K562 (cell line): ENCODE measurements at regions not wholly inside any gene's neighbourhood (a gene's known extent, or its start where the extent isn't known, plus 50 kb on each side); places are given as distances from the start of the nearest gene placed in this dataset.

Source experiments
- ATAC-seq: fragments of 200-7000 bp; cut with Tn5 transposase; 3 replicates; pipeline ENCODE4 v1.9.1; 2020; ENCODE audit warnings: moderate library complexity
- BruUV-seq: library from RNA; stranded (reverse); fragments of 400-500 nt; replicated peaks from 2 replicates; lab custom pipeline; 2021; lab: Mats Ljungman, UMichigan
- CTCF ChIA-PET: fragments of 300-600 bp; formaldehyde crosslinking; extraction: SDS; loops from one replicate; lab custom pipeline; 2021; ENCODE audit warnings: low intra/inter-chr PET ratio; lab: Yijun Ruan, JAX
- POLR2A ChIA-PET: fragments of 300-600, 350-650 bp; sonication (Branson Sonifier 250); formaldehyde crosslinking; extraction: SDS; loops from one replicate; lab custom pipeline; 2021; ENCODE audit warnings: antibody characterized with exemption, inconsistent platforms; lab: Yijun Ruan, JAX
- DNase-seq, 4 experiments: peaks; one replicate each; pipeline versions ENCODE4 v3.0.0 to v3.0.0-alpha.2; 2011 to 2018; ENCODE audit warnings: low spot score in 3 of 4, mixed read lengths in 3 of 4; ENCODE audit errors: extremely low read depth in 1 of 4
- FAIRE-seq: peaks from 2 replicates; lab custom pipeline; 2011; peaks lifted over from hg19 to GRCh38; lab: Jason Lieb, UNC
- H2AFZ ChIP-seq: 2 replicates; pipeline ENCODE4 v1.6.0; 2011; ENCODE audit warnings: low read depth, low read length, control low read depth, inconsistent platforms
- H3K27ac ChIP-seq: fragments of 200-600 bp; 3 replicates; pipeline ENCODE4 v1.8.0; 2011; ENCODE audit warnings: low read depth, mild to moderate bottlenecking, control low read depth, inconsistent platforms, low read length, moderate library complexity, mixed read lengths; ENCODE audit errors: extremely low read depth
- H3K27me3 ChIP-seq, 2 experiments: fragments of 300-600 bp in 1 of 2; 2 replicates in 1 of 2; 3 replicates in 1 of 2; pipeline versions ENCODE4 v1.6.0 to v1.8.0; 2011; ENCODE audit warnings: inconsistent platforms in 2 of 2, low read length in 2 of 2, mild to moderate bottlenecking in 1 of 2, mixed read lengths in 1 of 2, moderate library complexity in 1 of 2; ENCODE audit not compliant: control insufficient read depth in 2 of 2, insufficient read depth in 2 of 2
- H3K36me3 ChIP-seq: fragments of 300-600 bp; 3 replicates; pipeline ENCODE4 v1.8.0; 2011; ENCODE audit warnings: mild to moderate bottlenecking, low read length, inconsistent platforms; ENCODE audit not compliant: control insufficient read depth, insufficient read depth
- H3K4me1 ChIP-seq, 2 experiments: fragments of 200-600 bp in 1 of 2; replicated peaks in 1 of 2; 2 replicates in 1 of 2; 3 replicates in 1 of 2; pipeline versions ENCODE4 v1.5.1 to v1.8.0; 2011; ENCODE audit warnings: inconsistent platforms in 2 of 2, low read length in 2 of 2, mild to moderate bottlenecking in 1 of 2, mixed read lengths in 1 of 2, moderate library complexity in 1 of 2; ENCODE audit not compliant: control insufficient read depth in 2 of 2, insufficient read depth in 2 of 2
- H3K4me2 ChIP-seq: 2 replicates; pipeline ENCODE4 v1.6.1; 2011; ENCODE audit warnings: low read length, control low read depth, inconsistent platforms, mixed read lengths; ENCODE audit not compliant: insufficient read depth
- H3K4me3 ChIP-seq: fragments of 200-600 bp; sonication (generic), shearing (Covaris generic); 2 replicates; pipeline ENCODE4 v1.5.1; 2016; ENCODE audit warnings: control low read depth, inconsistent platforms
- H3K79me2 ChIP-seq: fragments of 200-600 bp; 3 replicates; pipeline ENCODE4 v1.8.0; 2011; ENCODE audit warnings: low read length, inconsistent platforms; ENCODE audit not compliant: control insufficient read depth, insufficient read depth
- H3K9ac ChIP-seq, 2 experiments: 2 replicates each; pipeline versions ENCODE4 v1.6.0 to v1.6.1; 2011; ENCODE audit warnings: low read depth in 2 of 2, low read length in 2 of 2, control low read depth in 1 of 2, inconsistent platforms in 1 of 2, mild to moderate bottlenecking in 1 of 2, mixed read lengths in 1 of 2; ENCODE audit not compliant: insufficient read depth in 1 of 2
- H3K9me1 ChIP-seq: one replicate; pipeline ENCODE4 v1.6.0; 2011; ENCODE audit warnings: inconsistent platforms, mild to moderate bottlenecking, low read length, moderate library complexity; ENCODE audit not compliant: control insufficient read depth, insufficient read depth
- H3K9me3 ChIP-seq: replicated peaks from 2 replicates; pipeline ENCODE4 v1.5.1; 2011; ENCODE audit warnings: low read depth, low read length, inconsistent platforms; ENCODE audit not compliant: control insufficient read depth, insufficient read depth
- H4K20me1 ChIP-seq: replicated peaks from 2 replicates; pipeline ENCODE4 v1.6.1; 2011; ENCODE audit warnings: low read length, inconsistent platforms, mixed read lengths; ENCODE audit not compliant: control insufficient read depth, insufficient read depth
- BCL6 ChIP-seq: fragments of 250-450 bp; sonication (Bioruptor Pico); IDR thresholded peaks from 2 replicates; pipeline ENCODE4 v1.4.0; 2020
- CEBPB ChIP-seq: fragments of 450-650 bp; IDR thresholded peaks from 2 replicates; pipeline ENCODE4 v1.6.1; 2016; ENCODE audit warnings: missing genetic modification characterization, missing compliant biosample characterization
- KAT7 ChIP-seq: sonication (generic); formaldehyde crosslinking; IDR thresholded peaks from 2 replicates; pipeline ENCODE4 v1.8.0; 2022; ENCODE audit warnings: missing genetic modification reagents, mild to moderate bottlenecking, borderline replicate concordance
- MBD2 ChIP-seq: sonication (generic); IDR thresholded peaks from 2 replicates; pipeline ENCODE4 v1.6.1; 2016; ENCODE audit warnings: low read depth, borderline replicate concordance
- RBM25 ChIP-seq: fragments of 200-400 bp; formaldehyde crosslinking; IDR thresholded peaks from 2 replicates; pipeline ENCODE4 v1.6.1; 2018; ENCODE audit warnings: low read length, low read depth, moderate library complexity; ENCODE audit not compliant: severe bottlenecking
- SOX6 ChIP-seq: fragments of 450-650 bp; IDR thresholded peaks from 2 replicates; pipeline ENCODE4 v1.6.1; 2014; ENCODE audit warnings: mild to moderate bottlenecking
- SREBF2 ChIP-seq: sonication (generic); formaldehyde crosslinking; IDR thresholded peaks from 2 replicates; pipeline ENCODE4 v1.4.0; 2020; ENCODE audit warnings: mild to moderate bottlenecking, missing genetic modification reagents
- STAT5A ChIP-seq: IDR thresholded peaks from 2 replicates; pipeline ENCODE4 v1.6.1; 2012; ENCODE audit warnings: low read length, inconsistent platforms, borderline replicate concordance
- TAF1 ChIP-seq: IDR thresholded peaks from 2 replicates; pipeline ENCODE4 v1.6.1; 2011; ENCODE audit warnings: mild to moderate bottlenecking, low read length, moderate library complexity; ENCODE audit not compliant: insufficient read depth, control insufficient read depth, severe bottlenecking; ENCODE audit errors: extremely low read depth
- THAP12 ChIP-seq: fragments of 250-450 bp; sonication (Bioruptor Pico); IDR thresholded peaks from 2 replicates; pipeline ENCODE4 v1.9.0; 2021; ENCODE audit warnings: mild to moderate bottlenecking, inconsistent platforms
- TRIM28 ChIP-seq: fragments of 450-650 bp; IDR thresholded peaks from 2 replicates; pipeline ENCODE4 v1.6.1; 2017
- XRCC5 ChIP-seq: fragments of 200-400 bp; formaldehyde crosslinking; IDR thresholded peaks from 2 replicates; pipeline ENCODE4 v1.6.1; 2017; ENCODE audit warnings: low read depth, mild to moderate bottlenecking, low read length
- ZNF583 ChIP-seq: fragments of 250-450 bp; sonication (Bioruptor Pico); IDR thresholded peaks from 2 replicates; pipeline ENCODE4 v1.4.0; 2020
- ZNF778 ChIP-seq: fragments of 450-650 bp; formaldehyde crosslinking; IDR thresholded peaks from 2 replicates; pipeline ENCODE4 v1.4.0; 2020; ENCODE audit warnings: mild to moderate bottlenecking, moderate library complexity
- WGBS: fragments of 100-300 bp; shearing (Covaris generic); methylation state at CpG from one replicate; pipeline ENCODE4 v1.1.6; 2016; ENCODE audit warnings: low coverage, mixed read lengths; ENCODE audit not compliant: insufficient coverage; ENCODE audit errors: missing lambda C conversion rate; 5-methylcytosine and 5-hydroxymethylcytosine counted together
- in situ Hi-C: fragments of 300-500 bp; cut with MboI; formaldehyde crosslinking; loops from 4 replicates; pipeline ENCODE4 v1.15.0; 2018; ENCODE audit warnings: inconsistent platforms, mixed read lengths
- intact Hi-C: fragments of 100-400 bp; cut with micrococcal nuclease; formaldehyde crosslinking; loops from 2 replicates; pipeline ENCODE4 v1.14.2; 2022
- TF ChIP-seq, protein P1 (sequence below): sonication (generic); formaldehyde crosslinking; IDR thresholded peaks from 2 replicates; pipeline ENCODE4 v1.8.1; 2023; ENCODE audit warnings: mild to moderate bottlenecking, missing genetic modification reagents, moderate library complexity
- TF ChIP-seq, protein P2 (sequence below): fragments of 450-650 bp; IDR thresholded peaks from 2 replicates; pipeline ENCODE4 v1.6.1; 2017; ENCODE audit warnings: mild to moderate bottlenecking, moderate library complexity

- in situ Hi-C loops (no loop called here), intact Hi-C loops (no loop called here)
- Histone ChIP-seq H3K4me1 (no peaks in the 10 kb centered on the region), H3K9me1 (no peaks in the 10 kb centered on the region), H3K9me3 (no peaks in the 10 kb centered on the region; the same call in 1 of the 2 replicates), H4K20me1 (no peaks in the 10 kb centered on the region), H3K4me2 (no peak overlapping the region), H3K4me3 (no peak overlapping the region), H3K9ac (no peak overlapping the region), H3K27me3 (no peaks in the 10 kb centered on the region), H3K36me3 (no peaks in the 10 kb centered on the region), H3K27ac (no peak overlapping the region), H2AFZ (no peak overlapping the region), H3K79me2 (no peaks in the 10 kb centered on the region)
- no peak for ATAC-seq
- POLR2A ChIA-PET, result no interaction called here
- no peak for DNase-seq
- CTCF ChIA-PET, result no interaction called here
- WGBS, result 0% methylated on average over 4 of the region's 5 CpGs
- TF ChIP-seq MBD2 (no peak), RBM25 (no peak), STAT5A (no peak), ZNF778 (CRISPR knock-in tag) (no peak), XRCC5 (no peak), SOX6 (no peak), THAP12 (no peak), SREBF2 (no peak), TRIM28 (no peak), KAT7 (CRISPR knock-in tag) (no peak), TAF1 (no peak), BCL6 (CRISPR knock-in tag) (no peak), ZNF583 (CRISPR knock-in tag) (no peak), CEBPB (tag) (no peak)
- TF ChIP-seq, protein P1, sequence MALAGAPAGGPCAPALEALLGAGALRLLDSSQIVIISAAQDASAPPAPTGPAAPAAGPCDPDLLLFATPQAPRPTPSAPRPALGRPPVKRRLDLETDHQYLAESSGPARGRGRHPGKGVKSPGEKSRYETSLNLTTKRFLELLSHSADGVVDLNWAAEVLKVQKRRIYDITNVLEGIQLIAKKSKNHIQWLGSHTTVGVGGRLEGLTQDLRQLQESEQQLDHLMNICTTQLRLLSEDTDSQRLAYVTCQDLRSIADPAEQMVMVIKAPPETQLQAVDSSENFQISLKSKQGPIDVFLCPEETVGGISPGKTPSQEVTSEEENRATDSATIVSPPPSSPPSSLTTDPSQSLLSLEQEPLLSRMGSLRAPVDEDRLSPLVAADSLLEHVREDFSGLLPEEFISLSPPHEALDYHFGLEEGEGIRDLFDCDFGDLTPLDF (CRISPR knock-in tag), result no peak
- TF ChIP-seq, protein P2, sequence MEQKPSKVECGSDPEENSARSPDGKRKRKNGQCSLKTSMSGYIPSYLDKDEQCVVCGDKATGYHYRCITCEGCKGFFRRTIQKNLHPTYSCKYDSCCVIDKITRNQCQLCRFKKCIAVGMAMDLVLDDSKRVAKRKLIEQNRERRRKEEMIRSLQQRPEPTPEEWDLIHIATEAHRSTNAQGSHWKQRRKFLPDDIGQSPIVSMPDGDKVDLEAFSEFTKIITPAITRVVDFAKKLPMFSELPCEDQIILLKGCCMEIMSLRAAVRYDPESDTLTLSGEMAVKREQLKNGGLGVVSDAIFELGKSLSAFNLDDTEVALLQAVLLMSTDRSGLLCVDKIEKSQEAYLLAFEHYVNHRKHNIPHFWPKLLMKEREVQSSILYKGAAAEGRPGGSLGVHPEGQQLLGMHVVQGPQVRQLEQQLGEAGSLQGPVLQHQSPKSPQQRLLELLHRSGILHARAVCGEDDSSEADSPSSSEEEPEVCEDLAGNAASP, result no peak
- BruUV-seq, result no TSS peak
- FAIRE-seq, result no peak
These were observed 263.1 kb downstream of the DCDC2C start for GRCh38 chr2:3966470-3966869.
